WTC11 (cell line): ENCODE measurements at regions not wholly inside any gene's neighbourhood (a gene's known extent, or its start where the extent isn't known, plus 50 kb on each side); places are given as distances from the start of the nearest gene placed in this dataset.

ENCODE experiments used
- ATAC-seq: fragments of 200-7000 bp; cut with Tn5 transposase; 2 replicates; pipeline ENCODE4 v1.10.0; 2021; ENCODE audit warnings: mild to moderate bottlenecking, moderate library complexity
- CTCF ChIA-PET: fragments of 300-600 bp; sonication (Branson Sonifier 250); formaldehyde crosslinking; loops from one replicate; lab custom pipeline; 2021; ENCODE audit warnings: antibody characterized with exemption; lab: Charles Lee
- POLR2A ChIA-PET: fragments of 350-600 bp; sonication (Branson Sonifier 250); formaldehyde crosslinking; loops from one replicate; lab custom pipeline; 2021; ENCODE audit warnings: antibody characterized with exemption; lab: Charles Lee
- DNase-seq: peaks from one replicate; pipeline ENCODE4 v3.0.0; 2021; ENCODE audit warnings: low spot score
- H3K27ac Mint-ChIP-seq: 2 replicates; pipeline ENCODE4 v1.8.0; 2021; ENCODE audit warnings: mixed read lengths
- H3K27me3 Mint-ChIP-seq: 2 replicates; pipeline ENCODE4 v1.8.0; 2021; ENCODE audit warnings: low read depth, mild to moderate bottlenecking, moderate library complexity, mixed read lengths
- H3K36me3 Mint-ChIP-seq: 2 replicates; pipeline ENCODE4 v1.8.0; 2021; ENCODE audit warnings: mixed read lengths
- H3K4me1 Mint-ChIP-seq: 2 replicates; pipeline ENCODE4 v1.8.0; 2022; ENCODE audit warnings: mixed read lengths
- H3K4me3 Mint-ChIP-seq: 2 replicates; pipeline ENCODE4 v1.8.0; 2021; ENCODE audit warnings: mild to moderate bottlenecking, moderate library complexity, mixed read lengths
- H3K9me3 Mint-ChIP-seq: 2 replicates; pipeline ENCODE4 v1.8.0; 2021; ENCODE audit warnings: mixed read lengths
- CREB1 ChIP-seq: sonication (generic); formaldehyde crosslinking; IDR thresholded peaks from 2 replicates; pipeline ENCODE4 v1.8.0; 2023; ENCODE audit warnings: mild to moderate bottlenecking, missing genetic modification reagents
- ESRRA ChIP-seq: sonication (generic); formaldehyde crosslinking; IDR thresholded peaks from 2 replicates; pipeline ENCODE4 v1.8.1; 2022; ENCODE audit warnings: mild to moderate bottlenecking, missing genetic modification reagents, borderline replicate concordance
- FOXK1 ChIP-seq: sonication (generic); formaldehyde crosslinking; IDR thresholded peaks from 2 replicates; pipeline ENCODE4 v1.8.0; 2022; ENCODE audit warnings: mild to moderate bottlenecking, moderate library complexity, missing genetic modification reagents
- MYBL2 ChIP-seq: sonication (generic); formaldehyde crosslinking; IDR thresholded peaks from 2 replicates; pipeline ENCODE4 v1.8.1; 2023; ENCODE audit warnings: mild to moderate bottlenecking, moderate library complexity, missing genetic modification reagents
- NFE2L1 ChIP-seq: sonication (generic); formaldehyde crosslinking; IDR thresholded peaks from 2 replicates; pipeline ENCODE4 v1.8.1; 2023; ENCODE audit warnings: missing genetic modification reagents
- NR3C1 ChIP-seq: sonication (generic); formaldehyde crosslinking; conservative IDR thresholded peaks from 2 replicates; pipeline ENCODE4 v1.8.1; 2023; ENCODE audit warnings: low read depth, mild to moderate bottlenecking, missing genetic modification reagents
- RORB ChIP-seq: fragments of 250-450 bp; sonication (Bioruptor Pico); IDR thresholded peaks from 2 replicates; pipeline ENCODE4 v1.9.0; 2021; ENCODE audit warnings: mild to moderate bottlenecking
- SMAD3 ChIP-seq: sonication (generic); formaldehyde crosslinking; IDR thresholded peaks from 2 replicates; pipeline ENCODE4 v1.8.0; 2022; ENCODE audit warnings: missing genetic modification reagents, mild to moderate bottlenecking, borderline replicate concordance
- SOX15 ChIP-seq: fragments of 250-450 bp; sonication (Bioruptor Pico); IDR thresholded peaks from 2 replicates; pipeline ENCODE4 v1.9.0; 2021; ENCODE audit warnings: mild to moderate bottlenecking
- ZNF138 ChIP-seq: sonication (generic); formaldehyde crosslinking; conservative IDR thresholded peaks from 2 replicates; pipeline ENCODE4 v1.8.1; 2022; ENCODE audit warnings: mild to moderate bottlenecking, moderate library complexity, missing genetic modification reagents
- ZNF219 ChIP-seq: sonication (generic); formaldehyde crosslinking; IDR thresholded peaks from 2 replicates; pipeline ENCODE4 v1.8.0; 2023; ENCODE audit warnings: missing genetic modification reagents, mild to moderate bottlenecking, borderline replicate concordance
- ZNF232 ChIP-seq: sonication (generic); formaldehyde crosslinking; IDR thresholded peaks from 2 replicates; pipeline ENCODE4 v1.8.0; 2022; ENCODE audit warnings: mild to moderate bottlenecking, missing genetic modification reagents
- ZNF263 ChIP-seq: sonication (generic); formaldehyde crosslinking; IDR thresholded peaks from 2 replicates; pipeline ENCODE4 v1.8.1; 2022; ENCODE audit warnings: low read depth, mild to moderate bottlenecking, moderate library complexity, missing genetic modification reagents
- ZNF671 ChIP-seq: fragments of 250-450 bp; sonication (Bioruptor Pico); IDR thresholded peaks from 2 replicates; pipeline ENCODE4 v1.8.0; 2021; ENCODE audit warnings: mild to moderate bottlenecking
- TF ChIP-seq, protein P1 (sequence below): sonication (generic); formaldehyde crosslinking; conservative IDR thresholded peaks from 2 replicates; pipeline ENCODE4 v1.8.1; 2022; ENCODE audit warnings: mild to moderate bottlenecking, missing genetic modification reagents
- TF ChIP-seq, protein P2 (sequence below): fragments of 250-450 bp; sonication (Bioruptor Pico); conservative IDR thresholded peaks from 2 replicates; pipeline ENCODE4 v1.9.0; 2021; ENCODE audit warnings: mild to moderate bottlenecking
- TF ChIP-seq, protein P3 (sequence below): fragments of 200-600 bp; IDR thresholded peaks from 2 replicates; pipeline ENCODE4 v1.8.0; 2022; ENCODE audit warnings: antibody characterized with exemption
- TF ChIP-seq, protein P4 (sequence below): sonication (generic); formaldehyde crosslinking; IDR thresholded peaks from 2 replicates; pipeline ENCODE4 v1.8.0; 2023; ENCODE audit warnings: mild to moderate bottlenecking, missing genetic modification reagents
- TF ChIP-seq, protein P5 (sequence below): fragments of 250-450 bp; sonication (Bioruptor Pico); IDR thresholded peaks from 2 replicates; pipeline ENCODE4 v2.1.2; 2022; ENCODE audit warnings: mild to moderate bottlenecking, moderate library complexity
- TF ChIP-seq, protein P6 (sequence below): fragments of 250-450 bp; sonication (Bioruptor Pico); IDR thresholded peaks from 2 replicates; pipeline ENCODE4 v1.9.0; 2021; ENCODE audit warnings: mild to moderate bottlenecking
- TF ChIP-seq, protein P7 (sequence below): sonication (generic); formaldehyde crosslinking; IDR thresholded peaks from 2 replicates; pipeline ENCODE4 v1.8.1; 2022; ENCODE audit warnings: mild to moderate bottlenecking, missing genetic modification reagents, moderate library complexity, borderline replicate concordance

DNA sequence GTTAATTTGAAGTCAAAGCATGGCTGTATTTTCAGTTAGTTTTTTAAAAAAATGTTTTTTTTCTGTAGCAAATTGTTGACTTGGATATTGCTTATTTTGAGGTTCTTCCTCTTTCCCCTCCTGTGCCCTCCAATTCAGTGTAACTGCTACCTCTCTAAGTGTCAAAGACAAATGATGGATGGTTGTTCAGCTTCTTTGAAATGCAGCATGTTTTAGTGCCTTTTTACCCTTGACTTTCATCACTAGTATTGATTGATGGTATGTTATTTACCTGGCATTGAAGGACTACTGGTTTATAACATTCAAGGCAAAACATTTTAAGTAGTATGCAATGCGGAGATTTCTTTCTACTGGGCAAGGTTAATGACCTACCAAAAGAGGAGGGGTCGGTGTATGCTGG lies 281.0 kb upstream of the FAT1 start:
- H3K27me3 Mint-ChIP-seq: no peaks in the 10 kb centered on the region
- no peak overlapping the region for H3K27ac Mint-ChIP-seq
- no peaks in the 10 kb centered on the region for H3K36me3 Mint-ChIP-seq

DNA sequence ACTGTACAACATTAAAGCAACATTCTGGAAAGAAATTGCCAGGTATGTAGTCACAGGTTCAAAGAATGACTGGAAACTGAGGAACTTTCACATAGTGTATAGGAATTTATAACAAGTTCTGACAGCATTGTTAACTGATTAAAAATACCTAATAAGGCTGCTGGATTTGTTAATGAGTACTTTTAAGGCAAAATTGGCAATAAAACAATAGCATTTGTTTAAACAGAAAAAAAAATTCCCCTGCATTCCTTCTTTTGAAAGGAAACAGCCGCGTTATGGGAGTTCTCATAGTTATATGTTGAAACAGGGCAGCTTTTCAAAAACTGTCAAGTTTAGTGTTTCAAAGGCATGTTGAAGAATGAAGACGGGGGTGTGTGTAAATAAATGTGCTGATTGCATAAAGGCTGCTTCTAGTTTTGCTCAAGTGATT lies 282.5 kb upstream of the FAT1 start:
- no peaks in the 10 kb centered on the region for H3K36me3 Mint-ChIP-seq
- ChIA-PET CTCF (interaction anchor here (0.5 kb wide), 1 partner anchor 183 kb away, joined by 4 read pairs; no protein-coding TSS in a partner anchor), POLR2A (no interaction called here)
- no peaks in the 10 kb centered on the region for H3K9me3 Mint-ChIP-seq
- DNase-seq (no peak), ATAC-seq (no peak)
- H3K4me3 Mint-ChIP-seq: no peak overlapping the region
- no peak overlapping the region for H3K27ac Mint-ChIP-seq
- peaks cover 5% of the 10 kb centered on the region; the same call in 1 of the 2 replicates for H3K4me1 Mint-ChIP-seq
- no peaks in the 10 kb centered on the region for H3K27me3 Mint-ChIP-seq
- TF ChIP-seq FOXK1 (CRISPR knock-in tag): no peak
- TF ChIP-seq ZNF263 (CRISPR knock-in tag): no peak
- TF ChIP-seq, protein P1, sequence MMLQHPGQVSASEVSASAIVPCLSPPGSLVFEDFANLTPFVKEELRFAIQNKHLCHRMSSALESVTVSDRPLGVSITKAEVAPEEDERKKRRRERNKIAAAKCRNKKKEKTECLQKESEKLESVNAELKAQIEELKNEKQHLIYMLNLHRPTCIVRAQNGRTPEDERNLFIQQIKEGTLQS (CRISPR knock-in tag): no peak
- no peak for TF ChIP-seq ZNF219 (CRISPR knock-in tag)
- TF ChIP-seq, protein P2, sequence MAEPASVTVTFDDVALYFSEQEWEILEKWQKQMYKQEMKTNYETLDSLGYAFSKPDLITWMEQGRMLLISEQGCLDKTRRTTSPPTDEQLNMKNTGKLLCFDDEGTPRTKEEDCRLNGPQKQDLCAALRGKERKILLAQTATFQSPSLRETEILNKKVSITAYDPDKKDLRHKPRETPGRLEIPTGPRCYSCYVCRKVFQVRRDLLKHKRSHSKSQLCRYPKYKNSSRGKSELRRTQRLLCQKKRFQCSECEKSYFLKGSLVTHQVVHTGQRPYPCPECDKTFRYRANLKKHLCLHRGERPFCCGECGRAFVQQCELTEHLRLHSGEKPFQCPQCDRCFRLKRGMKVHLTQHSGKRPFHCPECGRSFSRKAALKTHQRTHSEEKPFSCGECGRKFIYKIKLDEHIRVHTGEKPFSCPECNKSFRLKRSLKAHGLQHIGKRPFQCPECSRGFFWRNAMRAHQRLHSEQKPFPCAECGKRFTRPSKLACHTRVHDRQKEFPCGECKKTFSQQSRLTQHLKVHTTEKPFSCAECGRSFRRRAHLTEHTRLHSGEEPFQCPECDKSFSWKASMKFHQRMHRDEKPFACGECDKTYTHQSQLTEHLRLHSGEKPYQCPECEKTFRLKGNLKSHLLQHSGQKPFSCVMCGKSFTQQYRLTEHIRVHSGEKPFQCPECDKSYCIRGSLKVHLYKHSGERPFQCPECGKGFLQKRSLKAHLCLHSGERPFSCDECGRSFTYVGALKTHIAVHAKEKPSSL (CRISPR knock-in tag): no peak
- TF ChIP-seq NR3C1: no peak
- TF ChIP-seq, protein P3, sequence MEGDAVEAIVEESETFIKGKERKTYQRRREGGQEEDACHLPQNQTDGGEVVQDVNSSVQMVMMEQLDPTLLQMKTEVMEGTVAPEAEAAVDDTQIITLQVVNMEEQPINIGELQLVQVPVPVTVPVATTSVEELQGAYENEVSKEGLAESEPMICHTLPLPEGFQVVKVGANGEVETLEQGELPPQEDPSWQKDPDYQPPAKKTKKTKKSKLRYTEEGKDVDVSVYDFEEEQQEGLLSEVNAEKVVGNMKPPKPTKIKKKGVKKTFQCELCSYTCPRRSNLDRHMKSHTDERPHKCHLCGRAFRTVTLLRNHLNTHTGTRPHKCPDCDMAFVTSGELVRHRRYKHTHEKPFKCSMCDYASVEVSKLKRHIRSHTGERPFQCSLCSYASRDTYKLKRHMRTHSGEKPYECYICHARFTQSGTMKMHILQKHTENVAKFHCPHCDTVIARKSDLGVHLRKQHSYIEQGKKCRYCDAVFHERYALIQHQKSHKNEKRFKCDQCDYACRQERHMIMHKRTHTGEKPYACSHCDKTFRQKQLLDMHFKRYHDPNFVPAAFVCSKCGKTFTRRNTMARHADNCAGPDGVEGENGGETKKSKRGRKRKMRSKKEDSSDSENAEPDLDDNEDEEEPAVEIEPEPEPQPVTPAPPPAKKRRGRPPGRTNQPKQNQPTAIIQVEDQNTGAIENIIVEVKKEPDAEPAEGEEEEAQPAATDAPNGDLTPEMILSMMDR: no peak
- TF ChIP-seq ZNF671 (CRISPR knock-in tag): no peak
- no peak for TF ChIP-seq MYBL2 (CRISPR knock-in tag)
- no peak for TF ChIP-seq SMAD3
- no peak for TF ChIP-seq CREB1
- TF ChIP-seq, protein P4, sequence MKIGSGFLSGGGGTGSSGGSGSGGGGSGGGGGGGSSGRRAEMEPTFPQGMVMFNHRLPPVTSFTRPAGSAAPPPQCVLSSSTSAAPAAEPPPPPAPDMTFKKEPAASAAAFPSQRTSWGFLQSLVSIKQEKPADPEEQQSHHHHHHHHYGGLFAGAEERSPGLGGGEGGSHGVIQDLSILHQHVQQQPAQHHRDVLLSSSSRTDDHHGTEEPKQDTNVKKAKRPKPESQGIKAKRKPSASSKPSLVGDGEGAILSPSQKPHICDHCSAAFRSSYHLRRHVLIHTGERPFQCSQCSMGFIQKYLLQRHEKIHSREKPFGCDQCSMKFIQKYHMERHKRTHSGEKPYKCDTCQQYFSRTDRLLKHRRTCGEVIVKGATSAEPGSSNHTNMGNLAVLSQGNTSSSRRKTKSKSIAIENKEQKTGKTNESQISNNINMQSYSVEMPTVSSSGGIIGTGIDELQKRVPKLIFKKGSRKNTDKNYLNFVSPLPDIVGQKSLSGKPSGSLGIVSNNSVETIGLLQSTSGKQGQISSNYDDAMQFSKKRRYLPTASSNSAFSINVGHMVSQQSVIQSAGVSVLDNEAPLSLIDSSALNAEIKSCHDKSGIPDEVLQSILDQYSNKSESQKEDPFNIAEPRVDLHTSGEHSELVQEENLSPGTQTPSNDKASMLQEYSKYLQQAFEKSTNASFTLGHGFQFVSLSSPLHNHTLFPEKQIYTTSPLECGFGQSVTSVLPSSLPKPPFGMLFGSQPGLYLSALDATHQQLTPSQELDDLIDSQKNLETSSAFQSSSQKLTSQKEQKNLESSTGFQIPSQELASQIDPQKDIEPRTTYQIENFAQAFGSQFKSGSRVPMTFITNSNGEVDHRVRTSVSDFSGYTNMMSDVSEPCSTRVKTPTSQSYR (CRISPR knock-in tag): no peak
- TF ChIP-seq SOX15 (CRISPR knock-in tag): no peak
- no peak for TF ChIP-seq RORB

More for the DNA sequence above, 281.0 kb upstream of the FAT1 start:
- Mint-ChIP-seq H3K9me3 (no peaks in the 10 kb centered on the region), H3K4me3 (no peak overlapping the region), H3K4me1 (peaks cover 5% of the 10 kb centered on the region; the same call in 1 of the 2 replicates)
- ChIA-PET CTCF (no interaction called here), POLR2A (no interaction called here)
- DNase-seq (no peak), ATAC-seq (no peak)
- no peak for TF ChIP-seq RORB
- no peak for TF ChIP-seq NFE2L1
- no peak for TF ChIP-seq ESRRA (CRISPR knock-in tag)
- TF ChIP-seq, protein P5, sequence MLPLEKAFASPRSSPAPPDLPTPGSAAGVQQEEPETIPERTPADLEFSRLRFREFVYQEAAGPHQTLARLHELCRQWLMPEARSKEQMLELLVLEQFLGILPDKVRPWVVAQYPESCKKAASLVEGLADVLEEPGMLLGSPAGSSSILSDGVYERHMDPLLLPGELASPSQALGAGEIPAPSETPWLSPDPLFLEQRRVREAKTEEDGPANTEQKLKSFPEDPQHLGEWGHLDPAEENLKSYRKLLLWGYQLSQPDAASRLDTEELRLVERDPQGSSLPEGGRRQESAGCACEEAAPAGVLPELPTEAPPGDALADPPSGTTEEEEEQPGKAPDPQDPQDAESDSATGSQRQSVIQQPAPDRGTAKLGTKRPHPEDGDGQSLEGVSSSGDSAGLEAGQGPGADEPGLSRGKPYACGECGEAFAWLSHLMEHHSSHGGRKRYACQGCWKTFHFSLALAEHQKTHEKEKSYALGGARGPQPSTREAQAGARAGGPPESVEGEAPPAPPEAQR: no peak
- TF ChIP-seq, protein P6, sequence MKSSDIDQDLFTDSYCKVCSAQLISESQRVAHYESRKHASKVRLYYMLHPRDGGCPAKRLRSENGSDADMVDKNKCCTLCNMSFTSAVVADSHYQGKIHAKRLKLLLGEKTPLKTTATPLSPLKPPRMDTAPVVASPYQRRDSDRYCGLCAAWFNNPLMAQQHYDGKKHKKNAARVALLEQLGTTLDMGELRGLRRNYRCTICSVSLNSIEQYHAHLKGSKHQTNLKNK (CRISPR knock-in tag): no peak
- no peak for TF ChIP-seq ZNF232 (CRISPR knock-in tag)
- TF ChIP-seq ZNF138: no peak
- TF ChIP-seq, protein P7, sequence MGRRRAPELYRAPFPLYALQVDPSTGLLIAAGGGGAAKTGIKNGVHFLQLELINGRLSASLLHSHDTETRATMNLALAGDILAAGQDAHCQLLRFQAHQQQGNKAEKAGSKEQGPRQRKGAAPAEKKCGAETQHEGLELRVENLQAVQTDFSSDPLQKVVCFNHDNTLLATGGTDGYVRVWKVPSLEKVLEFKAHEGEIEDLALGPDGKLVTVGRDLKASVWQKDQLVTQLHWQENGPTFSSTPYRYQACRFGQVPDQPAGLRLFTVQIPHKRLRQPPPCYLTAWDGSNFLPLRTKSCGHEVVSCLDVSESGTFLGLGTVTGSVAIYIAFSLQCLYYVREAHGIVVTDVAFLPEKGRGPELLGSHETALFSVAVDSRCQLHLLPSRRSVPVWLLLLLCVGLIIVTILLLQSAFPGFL (CRISPR knock-in tag): no peak
- no peak for TF ChIP-seq MYBL2 (CRISPR knock-in tag)
- no peak for TF ChIP-seq NR3C1
- TF ChIP-seq, protein P1 (CRISPR knock-in tag): no peak
